SH-SY5Y (cell line): ENCODE measurements at regions not wholly inside any gene's neighbourhood (a gene's known extent, or its start where the extent isn't known, plus 50 kb on each side); places are given as distances from the start of the nearest gene placed in this dataset.
A peak's percentile ranks its signal among the peaks of the same experiment; 100 is the strongest.

Experiments
- GATA2 ChIP-seq: IDR thresholded peaks from 2 replicates; pipeline ENCODE4 v1.6.1; 2011; ENCODE audit warnings: mild to moderate bottlenecking, low read depth, low read length
- GATA3 ChIP-seq: IDR thresholded peaks from 2 replicates; pipeline ENCODE4 v1.6.1; 2011; ENCODE audit warnings: low read depth, mild to moderate bottlenecking, low read length, moderate library complexity

GRCh38 chr5:88109818-88110217 is 158.8 kb downstream of the TMEM161B start:
- TF ChIP-seq GATA3 (no peak), GATA2 (no peak)

- TF ChIP-seq GATA3: no peak
- no peak for TF ChIP-seq GATA2
Observed at GRCh38 chr5:88108490-88109279, 160.0 kb downstream of the TMEM161B start.

- TF ChIP-seq GATA2 (no peak), GATA3 (no peak)
Observed at GRCh38 chr5:88094906-88095496, 173.6 kb downstream of the TMEM161B start.

GRCh38 chr5:88094403-88094802 is 174.2 kb downstream of the TMEM161B start:
- TF ChIP-seq GATA2 (no peak), GATA3 (no peak)

GRCh38 chr5:88093765-88094164 is 174.9 kb downstream of the TMEM161B start:
- TF ChIP-seq GATA3 (no peak), GATA2 (no peak)

- TF ChIP-seq GATA2 (no peak), GATA3 (no peak)
Observed at GRCh38 chr5:88092958-88093605, 175.6 kb downstream of the TMEM161B start.

GRCh38 chr5:88092358-88092757 is 176.3 kb downstream of the TMEM161B start:
- no peak for TF ChIP-seq GATA3
- TF ChIP-seq GATA2: no peak

GRCh38 chr5:88090506-88090905 is 178.1 kb downstream of the TMEM161B start:
- no peak for TF ChIP-seq GATA3

GRCh38 chr5:88089719-88090390 is 178.8 kb downstream of the TMEM161B start:
- TF ChIP-seq GATA3 (peak; percentile 83), GATA2 (peak; percentile 92)

- TF ChIP-seq GATA2: no peak
- no peak for TF ChIP-seq GATA3
Observed at GRCh38 chr5:88085462-88085861, 183.2 kb downstream of the TMEM161B start.

GRCh38 chr5:88081877-88082276 is 186.8 kb downstream of the TMEM161B start:
- TF ChIP-seq GATA3: no peak
- no peak for TF ChIP-seq GATA2

GRCh38 chr5:88063813-88064212 is 204.8 kb downstream of the TMEM161B start:
- TF ChIP-seq GATA2 (no peak), GATA3 (no peak)

GRCh38 chr5:88060194-88060593 is 208.5 kb downstream of the TMEM161B start:
- TF ChIP-seq GATA3: no peak
- TF ChIP-seq GATA2: no peak

GRCh38 chr5:88058625-88059024 is 210.0 kb downstream of the TMEM161B start:
- no peak for TF ChIP-seq GATA3
- TF ChIP-seq GATA2: no peak
